Lower leg skin (tissue), 3 donors: ENCODE measurements at regions not wholly inside any gene's neighbourhood (a gene's known extent, or its start where the extent isn't known, plus 50 kb on each side); places are given as distances from the start of the nearest gene placed in this dataset.

ENCODE experiments used
- CTCF ChIP-seq, 3 donors: fragments of 450-650 bp; IDR thresholded peaks; one replicate each; pipeline ENCODE4 v1.5.1; 2016; ENCODE audit warnings: antibody characterized with exemption in 3 of 3, mild to moderate bottlenecking in 3 of 3, moderate library complexity in 2 of 3
- POLR2A ChIP-seq, 2 donors: fragments of 450-650 bp; IDR thresholded peaks; one replicate each; pipeline ENCODE4 v1.6.1; 2016 to 2017; ENCODE audit warnings: antibody characterized with exemption in 2 of 2, mild to moderate bottlenecking in 1 of 2, moderate library complexity in 1 of 2

DNA sequence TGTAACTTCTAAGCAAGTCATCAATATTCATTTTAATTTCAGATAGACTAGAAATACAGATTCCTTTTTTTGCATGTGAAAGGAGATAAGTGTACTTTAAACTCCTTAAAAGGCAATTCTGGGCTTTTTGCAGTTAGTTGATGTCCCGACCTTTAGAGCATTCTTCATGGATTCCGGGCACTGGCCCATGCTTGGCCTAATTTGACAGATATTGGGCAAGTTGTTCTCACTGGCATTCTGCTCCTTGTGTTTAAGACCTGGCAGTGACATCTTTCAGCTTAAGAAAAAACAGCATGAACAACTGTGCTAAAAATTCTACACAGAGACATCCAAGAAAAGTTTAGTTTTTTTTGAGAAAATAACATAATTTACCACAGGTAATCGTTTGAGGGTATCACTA is 1037.2 kb downstream of the PCDH18 start:
- TF ChIP-seq CTCF (IDR thresholded peaks at IDR 0.05) = no peak
- no peak for TF ChIP-seq POLR2A (IDR thresholded peaks at IDR 0.05)
